ENCODE measurements at regions not wholly inside any gene's neighbourhood (a gene's known extent, or its start where the extent isn't known, plus 50 kb on each side); places are given as distances from the start of the nearest gene placed in this dataset.

DNA sequence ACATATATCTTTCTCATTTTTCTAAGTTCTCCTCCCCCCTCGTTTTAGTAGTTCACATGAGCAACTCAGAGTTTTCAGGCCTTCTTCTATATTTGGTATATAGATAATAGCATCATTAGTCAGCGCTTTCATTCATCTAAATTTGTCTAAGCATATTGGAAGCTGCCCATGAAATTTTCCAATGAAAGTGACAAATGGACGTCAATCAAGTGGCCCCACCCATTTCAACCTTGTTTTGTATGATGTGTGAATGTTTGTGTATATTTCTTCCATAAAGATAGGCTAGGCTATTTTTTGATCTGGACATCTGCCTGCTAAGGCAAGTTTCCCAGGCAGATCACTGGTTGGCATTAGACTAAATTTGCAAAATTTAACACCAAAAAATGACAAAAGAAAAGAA, 104.0 kb upstream of the SSBP2 start:
- DNase-seq, result no peak
- no peaks in the 10 kb centered on the region for H3K9me3 ChIP-seq (ENCODE audit: insufficient read depth, low read length, severe bottlenecking)
- no peak overlapping the region for H2AFZ ChIP-seq (ENCODE audit: low read depth, low read length)
- H3K4me3 ChIP-seq (ENCODE audit: low read depth in 1 of 2, low read length in 2 of 2), result peak overlapping the region in 1 of 2 experiments; percentile 8; a peak in 1 of 4 replicates
- peak overlapping the region; percentile 54 for H3K27ac ChIP-seq (ENCODE audit: low read length)
- no peak for ATAC-seq (ENCODE audit: insufficient read depth, low read depth)
- no peaks in the 10 kb centered on the region for H3K36me3 ChIP-seq (ENCODE audit: insufficient read depth, low read length)
- no peaks in the 10 kb centered on the region for H3K27me3 ChIP-seq (ENCODE audit: insufficient read depth, low read length, poor library complexity)
- peaks cover 22% of the 10 kb centered on the region for H3K79me2 ChIP-seq (ENCODE audit: insufficient read depth, low read length)
- peak overlapping the region; percentile 27 for H3K9ac ChIP-seq (ENCODE audit: low read depth, low read length)
- H3K4me2 ChIP-seq (ENCODE audit: insufficient read depth, low read length), result peak overlapping the region; percentile 75
- TF ChIP-seq EZH2 (IDR thresholded peaks at IDR 0.05; ENCODE audit: borderline replicate concordance, low read depth, low read length, severe bottlenecking), result no peak
- TF ChIP-seq, protein P1, sequence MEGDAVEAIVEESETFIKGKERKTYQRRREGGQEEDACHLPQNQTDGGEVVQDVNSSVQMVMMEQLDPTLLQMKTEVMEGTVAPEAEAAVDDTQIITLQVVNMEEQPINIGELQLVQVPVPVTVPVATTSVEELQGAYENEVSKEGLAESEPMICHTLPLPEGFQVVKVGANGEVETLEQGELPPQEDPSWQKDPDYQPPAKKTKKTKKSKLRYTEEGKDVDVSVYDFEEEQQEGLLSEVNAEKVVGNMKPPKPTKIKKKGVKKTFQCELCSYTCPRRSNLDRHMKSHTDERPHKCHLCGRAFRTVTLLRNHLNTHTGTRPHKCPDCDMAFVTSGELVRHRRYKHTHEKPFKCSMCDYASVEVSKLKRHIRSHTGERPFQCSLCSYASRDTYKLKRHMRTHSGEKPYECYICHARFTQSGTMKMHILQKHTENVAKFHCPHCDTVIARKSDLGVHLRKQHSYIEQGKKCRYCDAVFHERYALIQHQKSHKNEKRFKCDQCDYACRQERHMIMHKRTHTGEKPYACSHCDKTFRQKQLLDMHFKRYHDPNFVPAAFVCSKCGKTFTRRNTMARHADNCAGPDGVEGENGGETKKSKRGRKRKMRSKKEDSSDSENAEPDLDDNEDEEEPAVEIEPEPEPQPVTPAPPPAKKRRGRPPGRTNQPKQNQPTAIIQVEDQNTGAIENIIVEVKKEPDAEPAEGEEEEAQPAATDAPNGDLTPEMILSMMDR (IDR thresholded peaks at IDR 0.05; ENCODE audit: borderline replicate concordance, extremely low read depth, low read length, poor library complexity, severe bottlenecking), result no peak
- no peaks in the 10 kb centered on the region for H4K20me1 ChIP-seq (ENCODE audit: insufficient read depth, low read length)
- peaks cover 61% of the 10 kb centered on the region for H3K4me1 ChIP-seq (ENCODE audit: insufficient read depth, low read length)

DNA sequence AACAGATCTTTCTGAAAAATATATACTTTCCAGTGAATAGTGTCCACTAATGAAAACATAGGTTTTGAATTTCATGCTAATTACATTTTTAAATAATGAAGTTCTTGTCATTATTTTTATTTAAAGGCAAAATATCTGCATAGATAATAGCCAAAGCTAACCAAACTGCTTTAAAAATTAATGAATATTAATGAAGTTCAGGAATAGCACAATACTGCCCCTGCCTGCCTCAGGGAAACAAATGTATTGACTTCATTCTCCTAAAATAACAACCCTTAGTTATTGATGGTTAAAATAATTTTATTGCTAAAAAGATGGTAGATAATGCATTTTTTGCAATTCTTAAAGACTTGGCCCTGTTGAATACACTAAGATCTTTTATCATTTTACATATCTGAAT, 103.6 kb upstream of the SSBP2 start:
- Histone ChIP-seq H3K4me1 (ENCODE audit: insufficient read depth, low read length) (peaks cover 65% of the 10 kb centered on the region), H3K9me3 (ENCODE audit: insufficient read depth, low read length, severe bottlenecking) (no peaks in the 10 kb centered on the region), H3K79me2 (ENCODE audit: insufficient read depth, low read length) (peaks cover 22% of the 10 kb centered on the region), H3K4me3 (ENCODE audit: low read depth in 1 of 2, low read length in 2 of 2) (0 out of 4 replicates have a peak overlapping the region, but pooled peaks of 1 of the 2 experiments have one; percentile 8), H4K20me1 (ENCODE audit: insufficient read depth, low read length) (no peaks in the 10 kb centered on the region), H3K27me3 (ENCODE audit: insufficient read depth, low read length, poor library complexity) (no peaks in the 10 kb centered on the region), H3K27ac (ENCODE audit: low read length) (peak overlapping the region; percentile 99), H3K9ac (ENCODE audit: low read depth, low read length) (peak overlapping the region; percentile 27), H3K4me2 (ENCODE audit: insufficient read depth, low read length) (peak overlapping the region; percentile 75), H2AFZ (ENCODE audit: low read depth, low read length) (no peak overlapping the region), H3K36me3 (ENCODE audit: insufficient read depth, low read length) (no peaks in the 10 kb centered on the region)
- ATAC-seq (ENCODE audit: insufficient read depth, low read depth) (no peak), DNase-seq (no peak)
- no peak for TF ChIP-seq EZH2 (IDR thresholded peaks at IDR 0.05; ENCODE audit: borderline replicate concordance, low read depth, low read length, severe bottlenecking)
- TF ChIP-seq, protein P1 (IDR thresholded peaks at IDR 0.05; ENCODE audit: borderline replicate concordance, extremely low read depth, low read length, poor library complexity, severe bottlenecking), result peak; percentile 25

DNA sequence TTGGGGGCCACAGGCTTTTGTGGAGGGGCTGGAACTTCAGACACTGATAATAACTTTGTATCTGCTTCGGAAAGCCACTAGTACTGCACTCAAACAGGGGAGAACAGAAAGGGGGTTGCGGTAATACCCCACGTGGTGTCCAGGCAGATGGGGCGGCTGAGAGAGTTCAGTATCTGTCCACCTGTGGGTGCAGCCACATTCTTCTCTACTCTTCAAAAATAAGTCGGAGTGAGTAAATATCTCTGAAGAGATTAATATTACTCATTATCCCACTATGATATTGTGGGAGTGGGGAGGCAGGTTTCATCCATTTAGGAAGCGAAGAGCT, 102.1 kb upstream of the SSBP2 start:
- Histone ChIP-seq H3K27ac (ENCODE audit: low read length) (peak overlapping the region; percentile 99), H3K9me3 (ENCODE audit: insufficient read depth, low read length, severe bottlenecking) (no peaks in the 10 kb centered on the region), H2AFZ (ENCODE audit: low read depth, low read length) (peak overlapping the region; percentile 60), H3K9ac (ENCODE audit: low read depth, low read length) (peak overlapping the region; percentile 82), H3K36me3 (ENCODE audit: insufficient read depth, low read length) (no peaks in the 10 kb centered on the region), H3K27me3 (ENCODE audit: insufficient read depth, low read length, poor library complexity) (no peaks in the 10 kb centered on the region), H3K4me2 (ENCODE audit: insufficient read depth, low read length) (peak overlapping the region; percentile 75), H3K4me1 (ENCODE audit: insufficient read depth, low read length) (peaks cover 68% of the 10 kb centered on the region), H3K79me2 (ENCODE audit: insufficient read depth, low read length) (peaks cover 22% of the 10 kb centered on the region), H4K20me1 (ENCODE audit: insufficient read depth, low read length) (no peaks in the 10 kb centered on the region), H3K4me3 (ENCODE audit: low read depth in 1 of 2, low read length in 2 of 2) (peak overlapping the region; percentile 4 to 59; a peak in 3 of 4 replicates)
- ATAC-seq (ENCODE audit: insufficient read depth, low read depth) (peak; percentile 43), DNase-seq (no peak)
- TF ChIP-seq, protein P1 (IDR thresholded peaks at IDR 0.05; ENCODE audit: borderline replicate concordance, extremely low read depth, low read length, poor library complexity, severe bottlenecking), result no peak
- TF ChIP-seq EZH2 (IDR thresholded peaks at IDR 0.05; ENCODE audit: borderline replicate concordance, low read depth, low read length, severe bottlenecking), result no peak
